ENCODE measurements at regions not wholly inside any gene's neighbourhood (a gene's known extent, or its start where the extent isn't known, plus 50 kb on each side); places are given as distances from the start of the nearest gene placed in this dataset.

- TF ChIP-seq EZH2phosphoT487 (IDR thresholded peaks at IDR 0.05): no peak
- no peak for TF ChIP-seq CTCF (IDR thresholded peaks at IDR 0.05)
- TF ChIP-seq EZH2 (IDR thresholded peaks at IDR 0.05): no peak
- Histone ChIP-seq H4K20me1 (ENCODE audit: low read depth) (no peaks in the 10 kb centered on the region), H3F3A (ENCODE audit: low read depth) (no peaks in the 10 kb centered on the region), H3K4me2 (no peak overlapping the region), H2AFZ (replicated peaks) (no peak overlapping the region), H3K9ac (no peak overlapping the region), H3K4me3 (no peak overlapping the region), H3K4me1 (peaks cover under 1% of the 10 kb centered on the region), H3K79me2 (ENCODE audit: low read depth) (no peaks in the 10 kb centered on the region), H3K36me3 (no peaks in the 10 kb centered on the region), H3K27ac (no peak overlapping the region), H3K9me3 (ENCODE audit: low read depth) (no peaks in the 10 kb centered on the region), H3K27me3 (no peaks in the 10 kb centered on the region)
- Mint-ChIP-seq H3K4me1 (peaks cover 12% of the 10 kb centered on the region), H3K4me3 (no peak overlapping the region), H3K36me3 (no peaks in the 10 kb centered on the region), H3K27ac (no peak overlapping the region), H3K9me3 (no peaks in the 10 kb centered on the region), H3K27me3 (ENCODE audit: insufficient read depth, low read depth) (peaks cover 3% of the 10 kb centered on the region)
- no peak for DNase-seq (ENCODE audit: low spot score)
Observed at GRCh38 chr15:91542226-91542625, 311.3 kb upstream of the SLCO3A1 start.

GRCh38 chr15:91547356-91547755, 306.2 kb upstream of the SLCO3A1 start:
- no peaks in the 10 kb centered on the region for H3K36me3 ChIP-seq
- TF ChIP-seq EZH2phosphoT487 (IDR thresholded peaks at IDR 0.05) (no peak), CTCF (IDR thresholded peaks at IDR 0.05) (no peak), EZH2 (IDR thresholded peaks at IDR 0.05) (no peak)
- peaks cover 22% of the 10 kb centered on the region for H3K4me1 Mint-ChIP-seq
- H4K20me1 ChIP-seq (ENCODE audit: low read depth): no peaks in the 10 kb centered on the region
- H3K27ac ChIP-seq: no peak overlapping the region
- no peak overlapping the region for H3K4me3 ChIP-seq
- H3K9me3 ChIP-seq (ENCODE audit: low read depth): no peaks in the 10 kb centered on the region
- H3K27ac Mint-ChIP-seq: no peak overlapping the region
- H3K4me1 ChIP-seq: peaks cover 9% of the 10 kb centered on the region
- no peak overlapping the region for H3K4me3 Mint-ChIP-seq
- H3K79me2 ChIP-seq (ENCODE audit: low read depth): no peaks in the 10 kb centered on the region
- no peaks in the 10 kb centered on the region for H3F3A ChIP-seq (ENCODE audit: low read depth)
- H3K9ac ChIP-seq: no peak overlapping the region
- no peaks in the 10 kb centered on the region for H3K36me3 Mint-ChIP-seq
- no peak for DNase-seq (ENCODE audit: low spot score)
- H3K4me2 ChIP-seq: no peak overlapping the region
- H3K27me3 ChIP-seq: no peaks in the 10 kb centered on the region
- H2AFZ ChIP-seq (replicated peaks): no peak overlapping the region
- peaks cover 3% of the 10 kb centered on the region for H3K27me3 Mint-ChIP-seq (ENCODE audit: insufficient read depth, low read depth)
- no peaks in the 10 kb centered on the region for H3K9me3 Mint-ChIP-seq

GRCh38 chr15:91548549-91548948, 305.0 kb upstream of the SLCO3A1 start:
- Histone ChIP-seq H3K27me3 (no peaks in the 10 kb centered on the region), H4K20me1 (ENCODE audit: low read depth) (no peaks in the 10 kb centered on the region), H3K36me3 (no peaks in the 10 kb centered on the region), H3K9ac (no peak overlapping the region), H2AFZ (replicated peaks) (no peak overlapping the region), H3K4me3 (no peak overlapping the region), H3K4me2 (no peak overlapping the region), H3K4me1 (peaks cover 19% of the 10 kb centered on the region), H3K9me3 (ENCODE audit: low read depth) (no peaks in the 10 kb centered on the region), H3F3A (ENCODE audit: low read depth) (peaks cover 11% of the 10 kb centered on the region), H3K79me2 (ENCODE audit: low read depth) (no peaks in the 10 kb centered on the region), H3K27ac (no peak overlapping the region)
- Mint-ChIP-seq H3K4me1 (peaks cover 30% of the 10 kb centered on the region), H3K4me3 (no peak overlapping the region), H3K9me3 (no peaks in the 10 kb centered on the region), H3K27ac (peak overlapping the region; percentile 22), H3K27me3 (ENCODE audit: insufficient read depth, low read depth) (peaks cover 5% of the 10 kb centered on the region), H3K36me3 (no peaks in the 10 kb centered on the region)
- no peak for TF ChIP-seq EZH2phosphoT487 (IDR thresholded peaks at IDR 0.05)
- no peak for TF ChIP-seq EZH2 (IDR thresholded peaks at IDR 0.05)
- no peak for TF ChIP-seq CTCF (IDR thresholded peaks at IDR 0.05)
- no peak for DNase-seq (ENCODE audit: low spot score)

Data from neural progenitor cell (in vitro differentiated cells).